H9 (cell line): ENCODE measurements at regions not wholly inside any gene's neighbourhood (a gene's known extent, or its start where the extent isn't known, plus 50 kb on each side); places are given as distances from the start of the nearest gene placed in this dataset.

Experiments used
- DNase-seq: peaks from one replicate; pipeline ENCODE4 v3.0.0-alpha.2; 2017
- H2AFZ ChIP-seq: one replicate; pipeline ENCODE4 v1.6.1; 2013; ENCODE audit warnings: mild to moderate bottlenecking, low read length, control low read depth, moderate library complexity
- H2AK5ac ChIP-seq: 2 replicates; pipeline ENCODE4 v1.6.1; 2013; ENCODE audit warnings: low read length, control low read depth, mixed read lengths; ENCODE audit not compliant: insufficient read length
- H2BK120ac ChIP-seq: one replicate; pipeline ENCODE4 v1.6.1; 2013; ENCODE audit warnings: low read depth, mild to moderate bottlenecking, low read length, control low read depth, inconsistent platforms; ENCODE audit not compliant: poor library complexity, severe bottlenecking
- H2BK12ac ChIP-seq: 2 replicates; pipeline ENCODE4 v1.6.1; 2013; ENCODE audit warnings: low read length, control low read depth, mixed read lengths, low read depth; ENCODE audit not compliant: insufficient read length
- H2BK15ac ChIP-seq: 2 replicates; pipeline ENCODE4 v1.6.1; 2013; ENCODE audit warnings: low read depth, low read length, control low read depth
- H2BK20ac ChIP-seq: one replicate; pipeline ENCODE4 v1.6.1; 2013; ENCODE audit warnings: low read depth, mild to moderate bottlenecking, low read length, control low read depth, inconsistent platforms; ENCODE audit not compliant: poor library complexity, severe bottlenecking
- H2BK5ac ChIP-seq: 2 replicates; pipeline ENCODE4 v1.6.1; 2013; ENCODE audit warnings: low read length, control low read depth, mixed read lengths; ENCODE audit not compliant: insufficient read length
- H3K14ac ChIP-seq: 2 replicates; pipeline ENCODE4 v1.6.1; 2013; ENCODE audit warnings: low read length, control low read depth; ENCODE audit not compliant: insufficient read depth
- H3K18ac ChIP-seq: 2 replicates; pipeline ENCODE4 v1.6.1; 2013; ENCODE audit warnings: low read depth, mild to moderate bottlenecking, mixed read lengths, low read length, control low read depth; ENCODE audit not compliant: insufficient read length
- H3K23ac ChIP-seq: 2 replicates; pipeline ENCODE4 v1.6.1; 2013; ENCODE audit warnings: low read length, control low read depth, mixed read lengths, low read depth; ENCODE audit not compliant: insufficient read length
- H3K23me2 ChIP-seq: 2 replicates; pipeline ENCODE4 v1.6.1; 2013; ENCODE audit warnings: low read depth, mild to moderate bottlenecking, mixed read lengths, low read length, control low read depth; ENCODE audit not compliant: insufficient read length, poor library complexity, severe bottlenecking
- H3K27ac ChIP-seq: 2 replicates; pipeline ENCODE4 v1.5.1; 2013; ENCODE audit warnings: low read length, control low read depth, mixed read lengths, low read depth; ENCODE audit not compliant: insufficient read length
- H3K27me3 ChIP-seq: 2 replicates; pipeline ENCODE4 v1.6.1; 2013; ENCODE audit warnings: low read length, control low read depth, inconsistent platforms; ENCODE audit not compliant: insufficient read depth
- H3K4ac ChIP-seq: 2 replicates; pipeline ENCODE4 v1.6.1; 2013; ENCODE audit warnings: low read depth, mild to moderate bottlenecking, control low read depth, inconsistent platforms, low read length, moderate library complexity
- H3K4me1 ChIP-seq: 2 replicates; pipeline ENCODE4 v1.6.1; 2013; ENCODE audit warnings: low read length, control low read depth, inconsistent platforms; ENCODE audit not compliant: insufficient read depth
- H3K4me2 ChIP-seq: 2 replicates; pipeline ENCODE4 v1.6.1; 2013; ENCODE audit warnings: low read length, control low read depth, mixed read lengths; ENCODE audit not compliant: insufficient read length, insufficient read depth
- H3K56ac ChIP-seq: 2 replicates; pipeline ENCODE4 v1.6.1; 2013; ENCODE audit warnings: low read depth, mild to moderate bottlenecking, mixed read lengths, low read length, control low read depth; ENCODE audit not compliant: insufficient read length
- H3K79me1 ChIP-seq: 2 replicates; pipeline ENCODE4 v1.6.1; 2013; ENCODE audit warnings: low read depth, mild to moderate bottlenecking, moderate library complexity, low read length, control low read depth, inconsistent platforms; ENCODE audit not compliant: insufficient read depth, poor library complexity, severe bottlenecking
- H3K79me2 ChIP-seq: 2 replicates; pipeline ENCODE4 v1.6.1; 2013; ENCODE audit warnings: low read length, control low read depth, inconsistent platforms; ENCODE audit not compliant: insufficient read depth
- H3K9ac ChIP-seq: 2 replicates; pipeline ENCODE4 v1.6.1; 2013; ENCODE audit warnings: low read length, control low read depth, mixed read lengths; ENCODE audit not compliant: insufficient read length; ENCODE audit errors: extremely low read depth
- H3K9me3 ChIP-seq: one replicate; pipeline ENCODE4 v1.6.1; 2013; ENCODE audit warnings: low read depth, low read length, inconsistent platforms; ENCODE audit not compliant: control insufficient read depth
- H3T11ph ChIP-seq: one replicate; pipeline ENCODE4 v1.6.1; 2013; ENCODE audit warnings: mild to moderate bottlenecking, low read length, control low read depth, inconsistent platforms
- H4K20me1 ChIP-seq: one replicate; pipeline ENCODE4 v1.6.1; 2013; ENCODE audit not compliant: control insufficient read depth, insufficient read length, insufficient read depth
- H4K5ac ChIP-seq: 2 replicates; pipeline ENCODE4 v1.6.1; 2013; ENCODE audit warnings: low read depth, mild to moderate bottlenecking, mixed read lengths, low read length, control low read depth; ENCODE audit not compliant: insufficient read length
- H4K8ac ChIP-seq: replicated peaks from 2 replicates; pipeline ENCODE4 v1.6.1; 2013; ENCODE audit warnings: low read length, control low read depth, mixed read lengths, low read depth; ENCODE audit not compliant: insufficient read length
- H4K91ac ChIP-seq: 2 replicates; pipeline ENCODE4 v1.6.1; 2013; ENCODE audit warnings: low read depth, mild to moderate bottlenecking, moderate library complexity, mixed read lengths, low read length, control low read depth; ENCODE audit not compliant: insufficient read length
- H3K27ac Mint-ChIP-seq, 3 experiments: 2 replicates in 2 of 3; 3 replicates in 1 of 3; pipeline ENCODE4 v1.8.0; 2020 to 2021; ENCODE audit warnings: mixed read lengths in 3 of 3, mild to moderate bottlenecking in 1 of 3, moderate library complexity in 1 of 3
- H3K27me3 Mint-ChIP-seq: 2 replicates; pipeline ENCODE4 v1.8.0; 2021; ENCODE audit warnings: low read depth, mild to moderate bottlenecking, moderate library complexity, mixed read lengths
- H3K36me3 Mint-ChIP-seq, 3 experiments: 2 replicates in 2 of 3; 3 replicates in 1 of 3; pipeline ENCODE4 v1.8.0; 2020 to 2021; ENCODE audit warnings: low read depth in 3 of 3, mixed read lengths in 3 of 3; ENCODE audit not compliant: insufficient read depth in 1 of 3
- H3K4me1 Mint-ChIP-seq, 2 experiments: 2 replicates each; pipeline ENCODE4 v1.8.0; 2020; ENCODE audit warnings: mixed read lengths in 2 of 2
- H3K4me3 Mint-ChIP-seq, 2 experiments: 2 replicates in 1 of 2; 3 replicates in 1 of 2; pipeline ENCODE4 v1.8.0; 2020 to 2021; ENCODE audit warnings: mild to moderate bottlenecking in 2 of 2, mixed read lengths in 2 of 2, moderate library complexity in 1 of 2
- H3K9me3 Mint-ChIP-seq, 2 experiments: 2 replicates in 1 of 2; 3 replicates in 1 of 2; pipeline ENCODE4 v1.8.0; 2020; ENCODE audit warnings: mild to moderate bottlenecking in 2 of 2, mixed read lengths in 2 of 2, moderate library complexity in 1 of 2
- CTCF ChIP-seq: fragments of 200-600 bp; sonication (generic); conservative IDR thresholded peaks from 3 replicates; pipeline ENCODE4 v1.8.0; 2021; ENCODE audit warnings: antibody characterized with exemption, mild to moderate bottlenecking
- WGBS: extraction: QIAGEN DNeasy Blood & Tissue Kit; methylation state at CpG from one replicate; pipeline ENCODE4 v1.1.7; 2013; ENCODE audit warnings: missing lambda C conversion rate, low lambda C conversion rate, mixed read lengths; ENCODE audit not compliant: insufficient read length; ENCODE audit errors: extremely low coverage; 5-methylcytosine and 5-hydroxymethylcytosine counted together

GRCh38 chr12:58204071-58204470 lies 262.7 kb downstream of the ATP23 start:
- Histone ChIP-seq H3K18ac (no peak overlapping the region), H3K9ac (no peak overlapping the region), H3K4me1 (no peaks in the 10 kb centered on the region; the same call in 1 of the 2 replicates), H3K4ac (no peak overlapping the region), H4K91ac (no peak overlapping the region), H2BK120ac (no peak overlapping the region), H4K8ac (no peak overlapping the region), H3K27ac (no peak overlapping the region), H4K5ac (no peak overlapping the region), H4K20me1 (no peaks in the 10 kb centered on the region), H3T11ph (no peak overlapping the region), H2AFZ (no peak overlapping the region), H2BK15ac (no peak overlapping the region), H3K4me2 (no peak overlapping the region), H3K27me3 (no peaks in the 10 kb centered on the region), H3K79me2 (no peaks in the 10 kb centered on the region), H2BK5ac (no peak overlapping the region), H2BK12ac (no peak overlapping the region), H3K23ac (no peak overlapping the region), H3K9me3 (no peaks in the 10 kb centered on the region), H3K23me2 (no peaks in the 10 kb centered on the region), H2AK5ac (no peak overlapping the region), H3K14ac (no peak overlapping the region), H3K79me1 (no peaks in the 10 kb centered on the region), H3K56ac (no peak overlapping the region), H2BK20ac (no peak overlapping the region)
- no peak overlapping the region for H3K27ac Mint-ChIP-seq
- peaks cover 9 to 11% of the 10 kb centered on the region in 2 experiments; a peak in 3 of 4 replicates for H3K4me1 Mint-ChIP-seq
- no peaks in the 10 kb centered on the region for H3K9me3 Mint-ChIP-seq
- no peaks in the 10 kb centered on the region; a peak in 1 of 7 replicates for H3K36me3 Mint-ChIP-seq
- WGBS: no CpG with 5 or more reads among the region's 1 CpG
- no peak for TF ChIP-seq CTCF
- DNase-seq: no peak
- H3K4me3 Mint-ChIP-seq: no peak overlapping the region
- peaks cover 4% of the 10 kb centered on the region; the same call in 1 of the 2 replicates for H3K27me3 Mint-ChIP-seq
